SK-N-SH treated with all-trans-retinoic acid at 6 μM for 48 hours (cell line): ENCODE measurements at regions not wholly inside any gene's neighbourhood (a gene's known extent, or its start where the extent isn't known, plus 50 kb on each side); places are given as distances from the start of the nearest gene placed in this dataset.

ENCODE experiments used
- ATAC-seq: fragments of 200-7000 bp; cut with Tn5 transposase; 3 replicates; pipeline ENCODE4 v1.9.1; 2020; ENCODE audit warnings: mild to moderate bottlenecking, moderate library complexity
- ARNTL ChIP-seq: fragments of 450-650 bp; formaldehyde crosslinking; IDR thresholded peaks from 2 replicates; pipeline ENCODE4 v1.5.0; 2020; ENCODE audit warnings: low read depth, mild to moderate bottlenecking, moderate library complexity, borderline replicate concordance
- BACH2 ChIP-seq: fragments of 250-450 bp; sonication (Bioruptor Pico); IDR thresholded peaks from 2 replicates; pipeline ENCODE4 v1.9.0; 2021; ENCODE audit warnings: mild to moderate bottlenecking, borderline replicate concordance
- CREB5 ChIP-seq: fragments of 250-450 bp; sonication (Bioruptor Pico); IDR thresholded peaks from 2 replicates; pipeline ENCODE4 v1.5.1; 2020; ENCODE audit warnings: low read depth, mild to moderate bottlenecking, moderate library complexity
- CSDC2 ChIP-seq: fragments of 250-450 bp; sonication (Bioruptor Pico); IDR thresholded peaks from 2 replicates; pipeline ENCODE4 v1.5.0; 2020; ENCODE audit warnings: mild to moderate bottlenecking, moderate library complexity
- CSRNP3 ChIP-seq: fragments of 250-450 bp; sonication (Bioruptor Pico); IDR thresholded peaks from 2 replicates; pipeline ENCODE4 v1.5.1; 2021; ENCODE audit warnings: mild to moderate bottlenecking, moderate library complexity
- GLIS3 ChIP-seq: fragments of 250-450 bp; sonication (Bioruptor Pico); IDR thresholded peaks from 2 replicates; pipeline ENCODE4 v1.5.0; 2020; ENCODE audit warnings: mild to moderate bottlenecking, moderate library complexity
- ISL1 ChIP-seq: fragments of 250-450 bp; sonication (Bioruptor Pico); IDR thresholded peaks from 2 replicates; pipeline ENCODE4 v2.1.2; 2022; ENCODE audit warnings: mild to moderate bottlenecking, moderate library complexity
- OSR1 ChIP-seq: fragments of 250-450 bp; sonication (Bioruptor Pico); IDR thresholded peaks from 2 replicates; pipeline ENCODE4 v1.8.0; 2022; ENCODE audit warnings: moderate library complexity, mild to moderate bottlenecking, inconsistent platforms
- PATZ1 ChIP-seq: fragments of 250-450 bp; sonication (Bioruptor Pico); IDR thresholded peaks from 2 replicates; pipeline ENCODE4 v1.8.0; 2020; ENCODE audit warnings: mild to moderate bottlenecking, moderate library complexity, borderline replicate concordance
- POU6F1 ChIP-seq: fragments of 250-450 bp; sonication (Bioruptor Pico); IDR thresholded peaks from 2 replicates; pipeline ENCODE4 v1.8.0; 2021; ENCODE audit warnings: low read depth, mild to moderate bottlenecking, moderate library complexity, borderline replicate concordance
- PPARA ChIP-seq: fragments of 250-450 bp; sonication (Bioruptor Pico); IDR thresholded peaks from 2 replicates; pipeline ENCODE4 v1.5.0; 2020; ENCODE audit warnings: mild to moderate bottlenecking, borderline replicate concordance
- SNAI2 ChIP-seq: fragments of 250-450 bp; sonication (Bioruptor Pico); IDR thresholded peaks from 2 replicates; pipeline ENCODE4 v1.5.0; 2020; ENCODE audit warnings: mild to moderate bottlenecking, moderate library complexity
- TCF4 ChIP-seq: fragments of 250-450 bp; sonication (Bioruptor Pico); IDR thresholded peaks from 2 replicates; pipeline ENCODE4 v1.8.0; 2021; ENCODE audit warnings: mild to moderate bottlenecking, moderate library complexity, borderline replicate concordance
- TOX ChIP-seq: fragments of 250-450 bp; sonication (Bioruptor Pico); IDR thresholded peaks from 2 replicates; pipeline ENCODE4 v1.8.0; 2021; ENCODE audit warnings: mild to moderate bottlenecking, moderate library complexity, borderline replicate concordance
- TSHZ2 ChIP-seq: fragments of 250-450 bp; sonication (Bioruptor Pico); IDR thresholded peaks from 2 replicates; pipeline ENCODE4 v1.5.0; 2020; ENCODE audit warnings: mild to moderate bottlenecking, moderate library complexity
- ZC3H10 ChIP-seq: fragments of 250-450 bp; sonication (Bioruptor Pico); IDR thresholded peaks from 2 replicates; pipeline ENCODE4 v1.5.1; 2021; ENCODE audit warnings: mild to moderate bottlenecking, moderate library complexity
- ZNF565 ChIP-seq: fragments of 450-650 bp; formaldehyde crosslinking; conservative IDR thresholded peaks from 2 replicates; pipeline ENCODE4 v1.5.0; 2020; ENCODE audit warnings: low read depth, mild to moderate bottlenecking, moderate library complexity
- ZNF70 ChIP-seq: fragments of 450-650 bp; formaldehyde crosslinking; IDR thresholded peaks from 2 replicates; pipeline ENCODE4 v1.5.0; 2020; ENCODE audit warnings: mild to moderate bottlenecking, moderate library complexity
- ZNF8 ChIP-seq: fragments of 450-650 bp; formaldehyde crosslinking; IDR thresholded peaks from 2 replicates; pipeline ENCODE4 v1.5.0; 2020; ENCODE audit warnings: mild to moderate bottlenecking, moderate library complexity

- TF ChIP-seq SNAI2 (CRISPR knock-in tag) (no peak), PATZ1 (CRISPR knock-in tag) (no peak), CSDC2 (CRISPR knock-in tag) (no peak), PPARA (CRISPR knock-in tag) (no peak), BACH2 (CRISPR knock-in tag) (no peak), ZNF70 (CRISPR knock-in tag) (no peak), CSRNP3 (no peak), TSHZ2 (CRISPR knock-in tag) (no peak), ARNTL (no peak)
- no peak for ATAC-seq
Observed at GRCh38 chr5:112608975-112609374, 128.7 kb upstream of the APC start.

GRCh38 chr5:112612663-112613062 lies 125.0 kb upstream of the APC start:
- TF ChIP-seq PPARA (CRISPR knock-in tag) (no peak), OSR1 (CRISPR knock-in tag) (no peak), POU6F1 (CRISPR knock-in tag) (no peak), GLIS3 (CRISPR knock-in tag) (no peak), PATZ1 (CRISPR knock-in tag) (no peak), ZNF565 (CRISPR knock-in tag) (no peak), TCF4 (CRISPR knock-in tag) (no peak), CREB5 (CRISPR knock-in tag) (no peak), ISL1 (CRISPR knock-in tag) (no peak), BACH2 (CRISPR knock-in tag) (no peak), ZC3H10 (no peak), TOX (CRISPR knock-in tag) (no peak), CSRNP3 (no peak), CSDC2 (CRISPR knock-in tag) (no peak), TSHZ2 (CRISPR knock-in tag) (no peak), SNAI2 (CRISPR knock-in tag) (no peak), ZNF8 (no peak)
- no peak for ATAC-seq
